GM18858 (cell line): ENCODE measurements at regions not wholly inside any gene's neighbourhood (a gene's known extent, or its start where the extent isn't known, plus 50 kb on each side); places are given as distances from the start of the nearest gene placed in this dataset.

ENCODE experiments used
- ATAC-seq: cut with Tn5 transposase; IDR thresholded peaks from one replicate; pipeline ENCODE4 v1.9.1; 2021; ENCODE audit not compliant: unreplicated experiment

- ATAC-seq, result no peak
Observed at GRCh38 chr9:16025627-16026026, 472.8 kb downstream of the CCDC171 start.

- no peak for ATAC-seq
Observed at GRCh38 chr9:16026886-16027285, 474.0 kb downstream of the CCDC171 start.

GRCh38 chr9:16028548-16028947 is 475.7 kb downstream of the CCDC171 start:
- ATAC-seq, result no peak

GRCh38 chr9:16029046-16029615 is 476.3 kb downstream of the CCDC171 start:
- no peak for ATAC-seq

- ATAC-seq, result no peak
Observed at GRCh38 chr9:16029796-16030363, 477.0 kb downstream of the CCDC171 start.

- peak; percentile 98 for ATAC-seq
Observed at GRCh38 chr9:16030528-16031185, 477.8 kb downstream of the CCDC171 start.

- no peak for ATAC-seq
Observed at GRCh38 chr9:16031486-16031885, 478.6 kb downstream of the CCDC171 start.

GRCh38 chr9:16031971-16032370 is 479.1 kb downstream of the CCDC171 start:
- no peak for ATAC-seq

GRCh38 chr9:16032799-16033198 is 480.0 kb downstream of the CCDC171 start:
- no peak for ATAC-seq

- no peak for ATAC-seq
Observed at GRCh38 chr9:16033253-16033652, 480.4 kb downstream of the CCDC171 start.

- no peak for ATAC-seq
Observed at GRCh38 chr9:16033921-16034691, 481.3 kb downstream of the CCDC171 start.

GRCh38 chr9:16039218-16039987 is 486.6 kb downstream of the CCDC171 start:
- no peak for ATAC-seq

GRCh38 chr9:16039988-16040761 is 487.3 kb downstream of the CCDC171 start:
- no peak for ATAC-seq

- ATAC-seq, result no peak
Observed at GRCh38 chr9:16043756-16044578, 491.1 kb downstream of the CCDC171 start.

GRCh38 chr9:16044579-16044881 is 491.7 kb downstream of the CCDC171 start:
- no peak for ATAC-seq

GRCh38 chr9:16045651-16046280 is 492.9 kb downstream of the CCDC171 start:
- ATAC-seq, result no peak

GRCh38 chr9:16046713-16047112 is 493.9 kb downstream of the CCDC171 start:
- ATAC-seq, result no peak

- no peak for ATAC-seq
Observed at GRCh38 chr9:16048129-16048528, 495.3 kb downstream of the CCDC171 start.

GRCh38 chr9:16052146-16052545 is 499.3 kb downstream of the CCDC171 start:
- ATAC-seq, result no peak
